Loucy (cell line): ENCODE measurements at regions not wholly inside any gene's neighbourhood (a gene's known extent, or its start where the extent isn't known, plus 50 kb on each side); places are given as distances from the start of the nearest gene placed in this dataset.

Experiments used
- H2AFZ ChIP-seq: fragments of 200-600 bp; sonication (generic); 2 replicates; pipeline ENCODE4 v1.6.0; 2016; ENCODE audit warnings: antibody characterized with exemption, mild to moderate bottlenecking, low read length, moderate library complexity
- H3F3A ChIP-seq: fragments of 200-600 bp; 2 replicates; pipeline ENCODE4 v1.6.0; 2016; ENCODE audit warnings: antibody characterized with exemption, low read depth, mild to moderate bottlenecking
- H3K27me3 ChIP-seq: fragments of 200-600 bp; sonication (generic); 2 replicates; pipeline ENCODE4 v1.6.1; 2014; ENCODE audit warnings: low read length, mild to moderate bottlenecking; ENCODE audit not compliant: insufficient read depth, poor library complexity, severe bottlenecking
- H3K36me3 ChIP-seq: fragments of 200-600 bp; sonication (generic); 2 replicates; pipeline ENCODE4 v1.6.1; 2016; ENCODE audit warnings: low read length; ENCODE audit not compliant: insufficient read depth
- H3K4me1 ChIP-seq: fragments of 200-600 bp; sonication (generic); 2 replicates; pipeline ENCODE4 v1.5.1; 2014; ENCODE audit warnings: low read length, mild to moderate bottlenecking; ENCODE audit not compliant: insufficient read depth, poor library complexity, severe bottlenecking
- H3K4me2 ChIP-seq: fragments of 200-600 bp; sonication (generic); 2 replicates; pipeline ENCODE4 v1.6.0; 2014; ENCODE audit warnings: antibody characterized with exemption, low read length, low read depth, mild to moderate bottlenecking; ENCODE audit not compliant: poor library complexity, severe bottlenecking
- H3K4me3 ChIP-seq: fragments of 200-600 bp; sonication (generic); 2 replicates; pipeline ENCODE4 v1.5.1; 2014; ENCODE audit warnings: low read length, mild to moderate bottlenecking, mixed read lengths; ENCODE audit not compliant: poor library complexity, severe bottlenecking
- H3K79me2 ChIP-seq: fragments of 200-600 bp; sonication (generic); 2 replicates; pipeline ENCODE4 v1.6.1; 2014; ENCODE audit warnings: low read length; ENCODE audit not compliant: insufficient read depth
- H3K9ac ChIP-seq: fragments of 200-600 bp; sonication (generic); 2 replicates; pipeline ENCODE4 v1.6.0; 2014; ENCODE audit warnings: mild to moderate bottlenecking, low read depth, low read length, moderate library complexity; ENCODE audit not compliant: poor library complexity, severe bottlenecking
- H3K9me2 ChIP-seq: fragments of 200-600 bp; sonication (generic); replicated peaks from 2 replicates; pipeline ENCODE4 v1.6.1; 2016; ENCODE audit warnings: low read depth, low read length, mixed read lengths
- H3K9me3 ChIP-seq: fragments of 200-600 bp; sonication (generic); 2 replicates; pipeline ENCODE4 v1.6.1; 2014; ENCODE audit warnings: mild to moderate bottlenecking, antibody characterized with exemption, low read length, low read depth; ENCODE audit not compliant: insufficient read depth
- H4K20me1 ChIP-seq: fragments of 200-600 bp; sonication (generic); 2 replicates; pipeline ENCODE4 v1.6.0; 2014; ENCODE audit warnings: antibody characterized with exemption, low read length, mild to moderate bottlenecking; ENCODE audit not compliant: insufficient read depth, poor library complexity, severe bottlenecking
- EZH2phosphoT487 ChIP-seq: fragments of 200-600 bp; IDR thresholded peaks from 2 replicates; pipeline ENCODE4 v1.6.1; 2018; ENCODE audit warnings: antibody characterized with exemption, mild to moderate bottlenecking, moderate library complexity, borderline replicate concordance
- TF ChIP-seq, protein P1 (sequence below): fragments of 200-600 bp; sonication (generic); conservative IDR thresholded peaks from 2 replicates; pipeline ENCODE4 v1.5.1; 2014; ENCODE audit warnings: mild to moderate bottlenecking, antibody characterized with exemption, low read length

DNA sequence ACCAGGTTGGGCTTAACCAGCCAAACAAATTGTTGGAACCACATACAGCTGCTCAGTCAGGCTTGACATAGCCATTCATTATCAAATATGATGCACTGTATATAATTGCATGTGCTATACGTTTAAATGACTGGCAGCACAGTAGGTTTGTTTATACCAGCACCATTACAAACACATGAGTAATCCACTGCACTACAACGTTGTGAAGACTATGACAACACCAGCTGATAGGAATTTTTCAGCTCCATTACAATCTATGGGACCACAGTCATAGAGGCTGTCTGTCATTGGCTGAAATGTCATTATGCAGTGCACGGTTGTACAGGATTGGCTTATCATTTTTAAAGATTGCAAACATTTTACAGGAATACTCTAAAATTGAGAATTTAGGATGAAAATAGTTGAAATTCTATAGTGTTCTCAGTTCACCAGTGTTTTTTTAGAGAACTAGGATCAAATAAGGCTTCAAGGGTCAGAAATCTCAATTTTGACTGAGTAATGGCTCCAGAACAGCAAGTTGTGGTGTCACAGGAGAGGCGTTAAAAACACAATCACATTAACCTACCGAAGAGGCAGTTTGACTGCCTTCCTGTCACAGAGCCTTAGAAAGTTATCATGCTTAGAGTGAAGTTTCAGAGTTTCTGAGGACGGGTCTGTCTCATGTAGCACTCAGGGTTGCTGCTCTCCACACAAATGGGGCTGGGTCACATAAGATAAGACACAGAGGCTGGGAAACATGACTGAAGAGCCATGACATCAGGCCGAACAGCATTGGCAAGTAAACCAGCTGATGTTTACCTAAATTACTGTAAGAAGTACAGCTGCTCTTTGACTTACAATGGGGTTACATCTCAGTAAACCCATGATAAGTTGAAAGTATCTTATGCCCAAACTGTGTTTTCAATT is 60.7 kb upstream of the SMLR1 start:
- no peaks in the 10 kb centered on the region for H3K27me3 ChIP-seq
- no peaks in the 10 kb centered on the region for H3K36me3 ChIP-seq
- no peaks in the 10 kb centered on the region for H3K9me2 ChIP-seq
- H3K4me3 ChIP-seq: no peak overlapping the region
- no peaks in the 10 kb centered on the region for H3K4me1 ChIP-seq
- H3K9me3 ChIP-seq: no peaks in the 10 kb centered on the region
- H3K79me2 ChIP-seq: no peaks in the 10 kb centered on the region
- TF ChIP-seq EZH2phosphoT487: no peak
- TF ChIP-seq, protein P1, sequence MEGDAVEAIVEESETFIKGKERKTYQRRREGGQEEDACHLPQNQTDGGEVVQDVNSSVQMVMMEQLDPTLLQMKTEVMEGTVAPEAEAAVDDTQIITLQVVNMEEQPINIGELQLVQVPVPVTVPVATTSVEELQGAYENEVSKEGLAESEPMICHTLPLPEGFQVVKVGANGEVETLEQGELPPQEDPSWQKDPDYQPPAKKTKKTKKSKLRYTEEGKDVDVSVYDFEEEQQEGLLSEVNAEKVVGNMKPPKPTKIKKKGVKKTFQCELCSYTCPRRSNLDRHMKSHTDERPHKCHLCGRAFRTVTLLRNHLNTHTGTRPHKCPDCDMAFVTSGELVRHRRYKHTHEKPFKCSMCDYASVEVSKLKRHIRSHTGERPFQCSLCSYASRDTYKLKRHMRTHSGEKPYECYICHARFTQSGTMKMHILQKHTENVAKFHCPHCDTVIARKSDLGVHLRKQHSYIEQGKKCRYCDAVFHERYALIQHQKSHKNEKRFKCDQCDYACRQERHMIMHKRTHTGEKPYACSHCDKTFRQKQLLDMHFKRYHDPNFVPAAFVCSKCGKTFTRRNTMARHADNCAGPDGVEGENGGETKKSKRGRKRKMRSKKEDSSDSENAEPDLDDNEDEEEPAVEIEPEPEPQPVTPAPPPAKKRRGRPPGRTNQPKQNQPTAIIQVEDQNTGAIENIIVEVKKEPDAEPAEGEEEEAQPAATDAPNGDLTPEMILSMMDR: no peak
- H2AFZ ChIP-seq: no peak overlapping the region
- H3K9ac ChIP-seq: no peak overlapping the region
- no peaks in the 10 kb centered on the region for H3F3A ChIP-seq
- no peaks in the 10 kb centered on the region for H4K20me1 ChIP-seq
- no peak overlapping the region for H3K4me2 ChIP-seq

DNA sequence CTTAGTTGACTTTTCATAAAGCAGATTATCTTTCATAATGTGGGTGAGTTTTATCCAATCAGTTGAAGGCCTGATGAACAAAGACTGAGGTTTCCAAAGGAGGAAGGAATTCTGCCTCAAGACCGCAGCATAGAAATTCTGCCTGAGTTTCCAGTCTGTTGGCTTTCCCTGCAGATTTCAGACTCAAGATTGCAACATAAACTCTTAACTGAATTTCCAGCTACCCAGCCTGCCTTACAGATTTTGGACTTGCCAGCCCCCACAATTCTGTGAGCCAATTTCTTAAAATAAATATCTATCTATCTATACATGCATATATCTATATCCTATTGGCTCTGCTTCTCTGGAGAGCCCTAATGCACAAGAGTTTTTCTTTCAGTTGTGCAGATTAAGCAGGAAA is 57.3 kb upstream of the SMLR1 start:
- Histone ChIP-seq H4K20me1 (no peaks in the 10 kb centered on the region), H3K4me1 (no peaks in the 10 kb centered on the region), H3K27me3 (no peaks in the 10 kb centered on the region), H3F3A (no peaks in the 10 kb centered on the region), H3K9me3 (no peaks in the 10 kb centered on the region), H3K9ac (no peak overlapping the region), H3K4me3 (no peak overlapping the region), H3K9me2 (no peaks in the 10 kb centered on the region), H3K36me3 (no peaks in the 10 kb centered on the region), H2AFZ (no peak overlapping the region), H3K79me2 (no peaks in the 10 kb centered on the region), H3K4me2 (no peak overlapping the region)
- no peak for TF ChIP-seq EZH2phosphoT487

DNA sequence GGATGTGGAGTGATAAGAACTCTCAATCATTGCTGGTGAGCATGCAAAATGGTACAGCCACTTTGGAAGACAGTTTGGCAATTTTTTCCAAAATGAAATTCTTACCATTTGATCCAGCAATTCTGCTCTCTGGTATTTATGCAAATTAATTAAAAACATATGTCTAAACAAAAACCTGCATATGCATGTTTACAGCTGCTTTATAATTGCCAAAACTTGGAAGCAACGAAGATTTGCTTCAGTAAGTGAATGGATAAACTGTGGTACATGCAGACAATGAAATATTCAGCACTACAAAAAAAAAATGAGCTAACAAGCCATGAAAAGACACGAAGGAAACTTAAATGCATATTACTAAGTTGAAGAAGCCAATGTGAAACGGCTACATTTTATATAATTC is 55.5 kb upstream of the SMLR1 start:
- Histone ChIP-seq H3K36me3 (no peaks in the 10 kb centered on the region), H3K27me3 (no peaks in the 10 kb centered on the region), H3K4me2 (no peak overlapping the region), H4K20me1 (no peaks in the 10 kb centered on the region), H3K4me3 (no peak overlapping the region), H3K9me2 (no peaks in the 10 kb centered on the region), H3K9ac (no peak overlapping the region), H3K4me1 (peaks cover 7% of the 10 kb centered on the region), H3K9me3 (no peaks in the 10 kb centered on the region), H3K79me2 (no peaks in the 10 kb centered on the region), H3F3A (no peaks in the 10 kb centered on the region), H2AFZ (no peak overlapping the region)
- TF ChIP-seq EZH2phosphoT487: no peak
- TF ChIP-seq, protein P1: no peak
